RWPE2 (cell line): ENCODE measurements at regions not wholly inside any gene's neighbourhood (a gene's known extent, or its start where the extent isn't known, plus 50 kb on each side); places are given as distances from the start of the nearest gene placed in this dataset.

Source experiments
- ATAC-seq: fragments of 200-7000 bp; cut with Tn5 transposase; 3 replicates; pipeline ENCODE4 v1.9.1; 2021; ENCODE audit warnings: low read depth
- DNase-seq: peaks from one replicate; pipeline ENCODE4 v3.0.0-alpha.2; 2020; ENCODE audit warnings: low spot score
- H3K27ac ChIP-seq: fragments of 450-650 bp; 2 replicates; pipeline ENCODE4 v1.5.1; 2017; ENCODE audit warnings: mild to moderate bottlenecking; ENCODE audit not compliant: poor library complexity, severe bottlenecking
- H3K27me3 ChIP-seq: fragments of 250-450 bp; sonication (Bioruptor Pico); 2 replicates; pipeline ENCODE4 v1.5.1; 2021; ENCODE audit warnings: mild to moderate bottlenecking, moderate library complexity; ENCODE audit not compliant: insufficient read depth, poor library complexity, severe bottlenecking
- H3K36me3 ChIP-seq: fragments of 250-450 bp; sonication (Bioruptor Pico); 2 replicates; pipeline ENCODE4 v1.5.1; 2020; ENCODE audit warnings: low read depth, mild to moderate bottlenecking, moderate library complexity
- H3K4me1 ChIP-seq: fragments of 250-450 bp; sonication (Bioruptor Pico); 2 replicates; pipeline ENCODE4 v1.5.1; 2021; ENCODE audit warnings: mild to moderate bottlenecking, moderate library complexity; ENCODE audit not compliant: insufficient read depth, poor library complexity, severe bottlenecking
- H3K4me3 ChIP-seq: fragments of 250-450 bp; sonication (Bioruptor Pico); 2 replicates; pipeline ENCODE4 v1.5.1; 2021; ENCODE audit warnings: mild to moderate bottlenecking, moderate library complexity; ENCODE audit not compliant: severe bottlenecking
- H3K9me3 ChIP-seq: fragments of 250-450 bp; sonication (Bioruptor Pico); 2 replicates; pipeline ENCODE4 v1.5.1; 2021; ENCODE audit warnings: mild to moderate bottlenecking, moderate library complexity; ENCODE audit not compliant: severe bottlenecking
- TF ChIP-seq, protein P1 (sequence below): fragments of 450-650 bp; IDR thresholded peaks from one replicate; pipeline ENCODE4 v1.5.1; 2017; ENCODE audit warnings: mild to moderate bottlenecking, moderate library complexity; ENCODE audit not compliant: poor library complexity, severe bottlenecking

DNA sequence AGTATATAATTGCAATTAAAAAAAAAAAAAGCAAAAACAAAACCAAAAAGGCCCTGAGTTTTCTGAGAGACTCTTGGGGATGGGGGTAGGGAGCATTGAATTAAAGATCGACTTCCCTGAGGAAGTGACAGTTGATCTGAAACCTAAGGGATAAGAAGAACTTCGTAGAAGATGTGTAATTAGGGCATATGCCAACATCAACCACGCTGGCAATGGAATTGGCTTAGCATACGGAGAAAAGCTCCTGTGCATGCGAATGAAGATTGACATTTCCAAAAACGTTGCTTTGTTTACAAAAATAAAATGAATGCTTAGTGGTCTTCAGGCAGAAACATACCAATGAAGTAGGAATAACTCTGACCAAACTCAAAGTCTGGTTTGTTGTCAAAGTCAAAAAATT, 307.6 kb upstream of the ZNF521 start:
- no peak overlapping the region for H3K27ac ChIP-seq
- H3K4me1 ChIP-seq, result no peaks in the 10 kb centered on the region
- TF ChIP-seq, protein P1, sequence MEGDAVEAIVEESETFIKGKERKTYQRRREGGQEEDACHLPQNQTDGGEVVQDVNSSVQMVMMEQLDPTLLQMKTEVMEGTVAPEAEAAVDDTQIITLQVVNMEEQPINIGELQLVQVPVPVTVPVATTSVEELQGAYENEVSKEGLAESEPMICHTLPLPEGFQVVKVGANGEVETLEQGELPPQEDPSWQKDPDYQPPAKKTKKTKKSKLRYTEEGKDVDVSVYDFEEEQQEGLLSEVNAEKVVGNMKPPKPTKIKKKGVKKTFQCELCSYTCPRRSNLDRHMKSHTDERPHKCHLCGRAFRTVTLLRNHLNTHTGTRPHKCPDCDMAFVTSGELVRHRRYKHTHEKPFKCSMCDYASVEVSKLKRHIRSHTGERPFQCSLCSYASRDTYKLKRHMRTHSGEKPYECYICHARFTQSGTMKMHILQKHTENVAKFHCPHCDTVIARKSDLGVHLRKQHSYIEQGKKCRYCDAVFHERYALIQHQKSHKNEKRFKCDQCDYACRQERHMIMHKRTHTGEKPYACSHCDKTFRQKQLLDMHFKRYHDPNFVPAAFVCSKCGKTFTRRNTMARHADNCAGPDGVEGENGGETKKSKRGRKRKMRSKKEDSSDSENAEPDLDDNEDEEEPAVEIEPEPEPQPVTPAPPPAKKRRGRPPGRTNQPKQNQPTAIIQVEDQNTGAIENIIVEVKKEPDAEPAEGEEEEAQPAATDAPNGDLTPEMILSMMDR, result no peak
- H3K9me3 ChIP-seq, result no peaks in the 10 kb centered on the region
- ATAC-seq (no peak), DNase-seq (no peak)
- H3K27me3 ChIP-seq, result no peaks in the 10 kb centered on the region
- no peaks in the 10 kb centered on the region for H3K36me3 ChIP-seq
- no peak overlapping the region for H3K4me3 ChIP-seq

DNA sequence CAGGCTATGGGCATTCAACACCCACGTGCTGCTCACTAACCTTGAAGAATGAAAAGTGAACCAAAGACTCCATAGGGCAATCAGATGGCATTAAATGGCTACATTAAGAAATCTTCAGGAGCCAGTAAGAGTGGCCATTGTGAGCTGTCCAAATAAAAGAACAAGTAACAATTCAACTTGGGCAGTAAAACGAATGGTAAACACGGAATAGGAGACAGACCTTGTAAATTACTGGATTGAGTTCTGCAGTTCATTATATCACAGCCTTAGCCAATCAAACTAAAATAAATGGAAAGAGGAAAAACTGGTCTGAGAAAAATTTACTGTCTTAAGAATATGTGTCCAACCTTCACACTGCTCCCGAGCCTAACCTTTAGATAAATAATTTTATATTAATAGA, 306.5 kb upstream of the ZNF521 start:
- no peaks in the 10 kb centered on the region for H3K9me3 ChIP-seq
- no peaks in the 10 kb centered on the region for H3K4me1 ChIP-seq
- TF ChIP-seq, protein P1, result no peak

DNA sequence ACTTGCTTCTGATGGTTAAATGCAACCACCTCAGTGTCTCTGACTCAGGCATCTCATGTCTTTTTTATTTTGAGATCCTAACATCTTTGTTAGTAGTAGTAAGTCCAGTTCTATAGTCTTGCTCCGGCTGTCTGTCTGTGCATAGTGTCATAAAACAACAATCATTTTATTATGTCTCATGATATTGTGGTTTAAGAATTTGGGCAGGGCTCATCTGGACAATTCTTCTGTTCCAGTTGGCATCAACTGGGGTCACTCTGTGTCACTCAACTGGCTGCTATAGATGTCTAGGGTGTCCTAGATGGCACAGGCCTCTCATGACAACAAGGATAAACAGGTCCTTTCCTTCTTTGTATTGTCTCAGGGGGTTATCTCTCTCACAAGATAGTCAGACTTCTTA, 299.6 kb upstream of the ZNF521 start:
- peaks cover 3% of the 10 kb centered on the region for H3K9me3 ChIP-seq
- TF ChIP-seq, protein P1, result no peak
- no peak overlapping the region for H3K27ac ChIP-seq
- no peak overlapping the region for H3K4me3 ChIP-seq
- no peak for ATAC-seq
- H3K36me3 ChIP-seq, result no peaks in the 10 kb centered on the region
- no peaks in the 10 kb centered on the region for H3K27me3 ChIP-seq
- DNase-seq, result no peak
- H3K4me1 ChIP-seq, result no peaks in the 10 kb centered on the region

More for the DNA sequence above, 306.5 kb upstream of the ZNF521 start:
- H3K27me3 ChIP-seq, result no peaks in the 10 kb centered on the region
- H3K4me3 ChIP-seq, result no peak overlapping the region
- ATAC-seq (no peak), DNase-seq (no peak)
- H3K27ac ChIP-seq, result no peak overlapping the region
- no peaks in the 10 kb centered on the region for H3K36me3 ChIP-seq

DNA sequence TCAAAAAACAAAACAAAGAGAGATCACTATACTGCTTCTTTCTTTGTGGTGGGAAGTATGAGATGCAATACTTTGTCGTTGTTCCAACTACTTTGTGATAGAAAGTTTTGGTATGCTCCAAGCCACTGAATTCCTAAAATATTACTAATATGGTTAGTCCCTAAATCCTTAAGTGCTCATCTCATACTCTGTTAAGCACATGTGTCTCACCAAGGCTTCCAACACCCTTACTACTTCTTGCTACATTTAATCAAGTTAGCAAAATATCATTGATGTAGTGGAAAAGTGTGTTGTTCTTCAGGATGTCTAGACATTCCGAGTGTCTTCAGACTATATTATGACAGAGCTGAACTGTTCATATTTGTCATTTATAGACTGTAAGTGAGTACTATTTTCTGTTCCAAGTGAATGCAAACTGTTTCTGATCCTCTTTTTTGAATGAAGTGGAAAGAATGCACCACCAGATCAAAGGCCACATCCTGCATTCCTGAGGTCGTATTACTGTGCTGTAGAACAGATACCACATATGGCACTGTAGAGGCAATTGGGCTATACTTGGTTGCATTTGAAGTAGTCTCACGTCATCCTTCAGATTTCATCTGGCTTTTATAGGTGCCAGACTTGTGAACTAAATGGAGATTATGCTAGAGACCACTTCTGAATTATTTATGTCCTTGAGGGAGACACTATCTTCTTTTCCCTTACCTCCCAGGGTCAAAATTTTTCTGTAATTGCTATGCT, 298.4 kb upstream of the ZNF521 start:
- ATAC-seq, result no peak
- no peak for DNase-seq
- H3K27me3 ChIP-seq, result no peaks in the 10 kb centered on the region
- no peak overlapping the region for H3K27ac ChIP-seq
- H3K9me3 ChIP-seq, result peaks cover 3% of the 10 kb centered on the region
- TF ChIP-seq, protein P1, result no peak
- no peaks in the 10 kb centered on the region for H3K4me1 ChIP-seq
- no peak overlapping the region for H3K4me3 ChIP-seq
- no peaks in the 10 kb centered on the region for H3K36me3 ChIP-seq

DNA sequence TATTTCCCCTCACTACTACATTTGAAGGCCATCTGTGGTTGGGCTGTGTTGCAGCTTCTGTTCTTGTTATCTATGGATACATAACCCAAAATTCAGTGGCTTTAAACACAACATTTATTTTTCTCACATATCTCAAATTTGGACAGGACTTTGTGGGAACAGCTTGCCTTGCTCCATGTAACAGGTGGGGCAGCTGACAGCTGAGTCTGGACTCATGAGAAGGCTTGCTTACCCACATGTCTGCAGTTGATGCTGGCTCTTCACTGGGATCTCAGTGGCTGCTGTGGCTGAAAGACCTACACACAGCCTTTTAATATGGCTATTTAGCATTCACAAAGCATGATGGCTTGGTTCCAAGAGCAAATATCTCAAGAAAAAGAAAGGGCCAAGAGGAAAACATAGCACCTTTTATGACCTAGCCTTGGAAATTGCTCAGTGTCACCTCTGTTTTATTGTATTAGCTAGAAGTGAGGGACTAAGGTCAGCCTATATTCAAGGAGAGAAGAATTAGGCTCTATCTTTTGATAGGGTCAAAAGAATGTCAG, 296.8 kb upstream of the ZNF521 start:
- no peaks in the 10 kb centered on the region for H3K27me3 ChIP-seq
- H3K4me1 ChIP-seq, result no peaks in the 10 kb centered on the region
- DNase-seq (no peak), ATAC-seq (no peak)
- no peaks in the 10 kb centered on the region for H3K36me3 ChIP-seq
- peaks cover 3% of the 10 kb centered on the region for H3K9me3 ChIP-seq
- no peak overlapping the region for H3K27ac ChIP-seq
- H3K4me3 ChIP-seq, result no peak overlapping the region
- TF ChIP-seq, protein P1, result no peak
